Heart right ventricle (tissue), 16 donors: ENCODE measurements at regions not wholly inside any gene's neighbourhood (a gene's known extent, or its start where the extent isn't known, plus 50 kb on each side); places are given as distances from the start of the nearest gene placed in this dataset.

Experiments used
- ATAC-seq, 8 donors: fragments of 200-7000 bp; cut with Tn5 transposase; one replicate each; pipeline ENCODE4 v1.9.1; 2020; ENCODE audit warnings: mild to moderate bottlenecking in 8 of 8, moderate library complexity in 8 of 8, moderate number of reproducible peaks in 1 of 8
- DNase-seq, 2 donors: peaks; one replicate each; pipeline ENCODE4 v3.0.0-alpha.2; 2020
- H3K27ac ChIP-seq, 10 donors: fragments of 200-600 bp; sonication (generic) in 2 of 10; one replicate each; pipeline versions ENCODE4 v1.5.0 to v1.8.0; 2020 to 2022; ENCODE audit warnings: mild to moderate bottlenecking in 3 of 10
- H3K27me3 ChIP-seq, 7 donors: fragments of 200-600 bp; one replicate each; pipeline ENCODE4 v1.8.0; 2021 to 2022; ENCODE audit warnings: mild to moderate bottlenecking in 2 of 7
- H3K36me3 ChIP-seq, 9 donors: fragments of 200-600 bp; sonication (generic) in 1 of 9; one replicate each; pipeline versions ENCODE4 v1.5.0 to v1.8.0; 2020 to 2022; ENCODE audit warnings: mild to moderate bottlenecking in 2 of 9
- H3K4me1 ChIP-seq, 9 donors: fragments of 200-600 bp; sonication (generic) in 1 of 9; one replicate each; pipeline versions ENCODE4 v1.5.0 to v1.8.0; 2020 to 2022; ENCODE audit warnings: mild to moderate bottlenecking in 4 of 9
- H3K4me3 ChIP-seq, 10 donors: fragments of 200-600 bp; sonication (generic) in 2 of 10; one replicate each; pipeline versions ENCODE4 v1.5.0 to v1.8.0; 2020 to 2022; ENCODE audit warnings: mild to moderate bottlenecking in 7 of 10, moderate library complexity in 2 of 10
- H3K9me3 ChIP-seq, 11 donors: fragments of 200-600 bp in 10 of 11; sonication (generic) in 2 of 11; one replicate each; pipeline versions ENCODE4 v1.5.0 to v1.8.0; 2013 to 2022; ENCODE audit warnings: mild to moderate bottlenecking in 2 of 11, control low read depth in 1 of 11, moderate library complexity in 1 of 11
- WGBS, 2 donors: extraction: QIAGEN DNeasy Blood & Tissue Kit; methylation state at CpG; one replicate each; pipeline ENCODE4 v1.1.7; 2013; ENCODE audit warnings: inconsistent platforms in 1 of 2; 5-methylcytosine and 5-hydroxymethylcytosine counted together
- intact Hi-C, 10 donors: fragments of 100-400 bp; cut with DNase I; formaldehyde crosslinking; loops; one replicate each; pipeline versions ENCODE4 v1.11.1 to v1.14.2; 2022
- TF ChIP-seq, protein P1 (sequence below), 9 donors: fragments of 200-600 bp; sonication (generic) in 2 of 9; IDR thresholded peaks; one replicate each; pipeline versions ENCODE4 v1.5.0 to v1.8.0; 2021 to 2022; ENCODE audit warnings: antibody characterized with exemption in 9 of 9, mild to moderate bottlenecking in 5 of 9, moderate library complexity in 1 of 9
- donor health status: Arrhythmogenic right ventricular cardiomyopathy.
- donor health status: ischemic (EF 13 %, LVEDD 7.1; RV severe dilation, severe dysfunction).
- donor health status: healthy with polysubstance abuse.
- donor health status: DM: no; HTN: yes; CAD: no.
- donor health status: DM: no; HTN: no; CAD: no.
- donor health status: ischemic (EF 25% LVEDD 6.9; RV normal size, moderate dysfunction).
- donor health status: ischemic (EF 25% LVEDD 5.7; RV mildly dilated, moderate dysfunction).
- donor health status: healthy.
- donor health status: DM: yes; HTN: yes; CAD: no.
- donor health status: Ischemic cardiomyopathy.
- donor health status: ischemic (EF 35%, LVEDD 5.7; RV mildly dilated, moderate dysfunction).
- donor health status: nonischemic (EF 11% LVEDD 7.7; RV severe dilation, severe dysfunction).
- donor health status: DM: yes; HTN: yes; CAD: no.
- donor health status: PGD.
- donor health status: ischemic (EF 29% LVEDD 5.4; RV normal size, mild dysfunction).
- donor health status: nonischemic (EF 23%, LVEDD 6.1; RV moderate dilation, normal function).

DNA sequence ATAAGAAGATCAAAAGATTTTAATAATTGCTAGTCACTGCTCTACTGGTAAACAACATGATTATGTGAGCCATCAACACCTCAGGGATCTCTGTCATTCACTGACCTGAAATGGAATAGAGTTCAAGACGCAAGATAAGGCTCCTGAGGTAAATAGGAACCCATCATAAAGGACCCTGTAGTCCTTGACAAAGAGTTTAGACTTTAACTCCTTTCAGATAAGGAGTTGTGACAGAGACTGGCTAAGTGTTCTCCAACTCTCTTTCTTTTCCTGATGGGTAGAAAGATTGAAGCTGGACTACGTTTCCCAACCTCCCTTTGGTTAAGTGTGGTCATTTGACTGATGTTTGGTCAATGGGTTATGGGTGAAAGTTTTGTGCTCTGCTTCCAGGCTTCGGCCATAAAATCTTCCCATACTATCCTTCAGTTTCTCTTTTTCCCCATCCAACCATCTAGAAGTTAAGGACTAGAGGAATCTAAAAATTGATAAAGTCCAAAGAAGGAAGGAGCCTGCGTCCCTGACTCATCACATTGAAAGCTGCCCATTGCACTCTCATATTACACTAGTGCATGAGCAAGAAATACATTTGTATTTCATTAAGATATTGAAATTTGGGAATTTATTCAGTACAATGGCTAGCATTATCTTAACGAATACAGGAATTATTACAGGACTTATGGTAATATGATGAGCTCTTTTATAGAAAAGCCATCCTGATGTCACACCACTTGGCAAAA is 293.7 kb upstream of the ACVR2A start:
- ATAC-seq (no peak), DNase-seq (no peak)
- no peak overlapping the region for H3K27ac ChIP-seq
- H3K4me3 ChIP-seq: no peak overlapping the region
- intact Hi-C loops: loop anchor here in 1 of 10 donors (5.0 kb wide), 1 partner anchor 49 kb away; no protein-coding TSS in a partner anchor
- no peaks in the 10 kb centered on the region for H3K27me3 ChIP-seq
- H3K36me3 ChIP-seq: no peaks in the 10 kb centered on the region
- TF ChIP-seq, protein P1, sequence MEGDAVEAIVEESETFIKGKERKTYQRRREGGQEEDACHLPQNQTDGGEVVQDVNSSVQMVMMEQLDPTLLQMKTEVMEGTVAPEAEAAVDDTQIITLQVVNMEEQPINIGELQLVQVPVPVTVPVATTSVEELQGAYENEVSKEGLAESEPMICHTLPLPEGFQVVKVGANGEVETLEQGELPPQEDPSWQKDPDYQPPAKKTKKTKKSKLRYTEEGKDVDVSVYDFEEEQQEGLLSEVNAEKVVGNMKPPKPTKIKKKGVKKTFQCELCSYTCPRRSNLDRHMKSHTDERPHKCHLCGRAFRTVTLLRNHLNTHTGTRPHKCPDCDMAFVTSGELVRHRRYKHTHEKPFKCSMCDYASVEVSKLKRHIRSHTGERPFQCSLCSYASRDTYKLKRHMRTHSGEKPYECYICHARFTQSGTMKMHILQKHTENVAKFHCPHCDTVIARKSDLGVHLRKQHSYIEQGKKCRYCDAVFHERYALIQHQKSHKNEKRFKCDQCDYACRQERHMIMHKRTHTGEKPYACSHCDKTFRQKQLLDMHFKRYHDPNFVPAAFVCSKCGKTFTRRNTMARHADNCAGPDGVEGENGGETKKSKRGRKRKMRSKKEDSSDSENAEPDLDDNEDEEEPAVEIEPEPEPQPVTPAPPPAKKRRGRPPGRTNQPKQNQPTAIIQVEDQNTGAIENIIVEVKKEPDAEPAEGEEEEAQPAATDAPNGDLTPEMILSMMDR (IDR thresholded peaks at IDR 0.05): no peak
- 87 to 89% methylated on average over 5 of the region's 5 CpGs for WGBS, 2 donors
- H3K9me3 ChIP-seq: no peaks in the 10 kb centered on the region
- peaks cover 0 to 26% (median 0%) of the 10 kb centered on the region in 9 donors for H3K4me1 ChIP-seq

GRCh38 chr2:147549054-147549453 is 295.8 kb upstream of the ACVR2A start:
- ATAC-seq: no peak
- no peak for DNase-seq
- peaks cover 0 to 8% (median 0%) of the 10 kb centered on the region in 9 donors for H3K4me1 ChIP-seq
- no peak overlapping the region for H3K4me3 ChIP-seq
- TF ChIP-seq, protein P1 (IDR thresholded peaks at IDR 0.05): no peak
- H3K27me3 ChIP-seq: no peaks in the 10 kb centered on the region
- intact Hi-C loops: no loop called here
- H3K27ac ChIP-seq: no peak overlapping the region
- H3K9me3 ChIP-seq: peaks cover 0 to 8% (median 0%) of the 10 kb centered on the region in 11 donors
- H3K36me3 ChIP-seq: no peaks in the 10 kb centered on the region

GRCh38 chr2:147548451-147548850 is 296.4 kb upstream of the ACVR2A start:
- 86 to 87% methylated on average over 1 of the region's 1 CpG for WGBS, 2 donors
- no peaks in the 10 kb centered on the region for H3K36me3 ChIP-seq
- intact Hi-C loops: no loop called here
- DNase-seq: no peak
- H3K9me3 ChIP-seq: peaks cover 0 to 8% (median 0%) of the 10 kb centered on the region in 11 donors
- TF ChIP-seq, protein P1 (IDR thresholded peaks at IDR 0.05): no peak
- no peak overlapping the region for H3K4me3 ChIP-seq
- no peak for ATAC-seq
- no peak overlapping the region for H3K27ac ChIP-seq
- no peaks in the 10 kb centered on the region for H3K27me3 ChIP-seq
- H3K4me1 ChIP-seq: peaks cover 0 to 4% (median 0%) of the 10 kb centered on the region in 9 donors

DNA sequence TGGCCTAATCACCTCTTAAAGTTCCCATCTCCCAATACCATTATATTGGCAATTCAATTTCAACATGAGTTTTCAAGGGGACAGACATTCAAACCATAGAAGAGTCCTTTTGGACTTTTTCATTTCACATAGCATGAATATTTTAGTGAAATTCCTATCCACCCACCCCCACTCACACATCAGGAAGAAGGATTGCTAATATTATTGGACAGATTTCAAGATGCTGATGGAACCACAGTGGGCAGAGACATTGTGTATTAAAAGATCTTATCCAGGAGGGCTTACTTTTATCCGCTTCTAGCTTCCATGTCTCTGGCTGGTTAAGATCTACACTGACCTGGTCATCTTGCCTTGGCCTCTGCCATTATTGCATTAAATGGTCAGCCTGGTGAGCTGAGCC is 297.4 kb upstream of the ACVR2A start:
- no peak overlapping the region for H3K4me3 ChIP-seq
- 73 to 81% methylated on average over 1 of the region's 1 CpG for WGBS, 2 donors
- no peak overlapping the region for H3K27ac ChIP-seq
- ATAC-seq (no peak), DNase-seq (no peak)
- no peaks in the 10 kb centered on the region for H3K27me3 ChIP-seq
- TF ChIP-seq, protein P1 (IDR thresholded peaks at IDR 0.05): no peak
- H3K9me3 ChIP-seq: peaks cover 0 to 8% (median 0%) of the 10 kb centered on the region in 11 donors
- H3K36me3 ChIP-seq: no peaks in the 10 kb centered on the region
- intact Hi-C loops: no loop called here
- no peaks in the 10 kb centered on the region for H3K4me1 ChIP-seq
